ENCODE measurements at regions not wholly inside any gene's neighbourhood (a gene's known extent, or its start where the extent isn't known, plus 50 kb on each side); places are given as distances from the start of the nearest gene placed in this dataset.

DNA sequence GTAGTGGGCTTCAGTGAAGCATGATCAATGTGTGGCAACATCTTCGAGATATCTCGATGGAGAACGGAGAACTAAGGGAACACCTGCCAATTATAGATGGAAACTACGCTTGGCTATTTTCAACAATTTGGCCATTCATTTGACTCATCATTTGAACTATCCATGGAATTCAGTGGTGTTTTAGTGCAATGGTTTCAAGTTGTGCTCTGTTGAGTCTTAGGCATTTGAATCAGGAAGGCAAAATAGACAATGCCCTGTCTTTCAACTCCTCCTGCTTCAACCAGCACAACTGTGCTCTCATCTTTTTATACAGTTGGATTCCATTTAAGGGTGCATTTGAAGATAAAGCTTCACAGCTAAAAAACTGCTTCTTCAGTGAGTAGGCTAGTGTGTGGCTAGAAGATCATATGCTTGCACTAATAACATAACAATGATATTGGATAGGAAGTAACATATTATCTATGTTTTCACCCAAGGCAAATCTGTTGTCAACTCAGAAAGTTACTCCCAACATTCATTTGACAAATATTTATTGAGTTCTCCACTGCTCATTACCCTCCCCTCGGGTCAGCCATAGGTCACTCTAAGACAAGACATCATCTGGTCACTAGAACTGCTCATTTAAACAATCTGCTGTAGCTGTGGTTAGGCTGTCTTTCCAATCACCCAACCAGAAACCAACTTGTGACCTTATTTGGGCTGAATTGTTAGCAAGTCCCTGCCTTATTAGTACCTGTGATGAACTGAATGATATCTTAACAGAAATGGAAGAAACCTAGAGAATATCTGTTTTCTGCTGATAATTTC lies 314.1 kb upstream of the SP4 start:
- Histone ChIP-seq H3K4me3 (no peak overlapping the region), H3K4me2 (ENCODE audit: control insufficient read depth, insufficient read depth) (no peak overlapping the region), H3K27ac (ENCODE audit: control insufficient read depth, insufficient read depth) (no peak overlapping the region), H4K20me1 (ENCODE audit: control insufficient read depth, insufficient read depth) (no peaks in the 10 kb centered on the region), H3K79me2 (ENCODE audit: control insufficient read depth, insufficient read depth, low read length) (no peaks in the 10 kb centered on the region), H3K9me3 (replicated peaks; ENCODE audit: control insufficient read depth, insufficient read depth, low read length) (no peaks in the 10 kb centered on the region), H3K9ac (ENCODE audit: control insufficient read depth, insufficient read depth, low read length) (no peak overlapping the region), H2AFZ (ENCODE audit: control insufficient read depth, low read depth, low read length) (no peak overlapping the region), H3K27me3 (replicated peaks in 1 of 2; ENCODE audit: control insufficient read depth in 2 of 2, insufficient read depth in 2 of 2, low read length in 1 of 2) (no peaks in the 10 kb centered on the region), H3K36me3 (ENCODE audit: control insufficient read depth in 2 of 2, insufficient read depth in 2 of 2, low read length in 1 of 2) (no peaks in the 10 kb centered on the region), H3K4me1 (ENCODE audit: control insufficient read depth, insufficient read depth, low read length) (no peaks in the 10 kb centered on the region)
- ATAC-seq (peak; percentile 77), FAIRE-seq (no peak), DNase-seq (ENCODE audit: low read depth, low spot score) (no peak)
- intact Hi-C loops (cut with micrococcal nuclease; ENCODE audit: unreplicated experiment): no loop called here
- in situ Hi-C loops (cut with MboI): no loop called here
- BruUV-seq (replicated peaks): no TSS peak
- SMC1A ChIA-PET (ENCODE audit: uncharacterized antibody, unreplicated experiment): interaction anchor here (1.0 to 1.3 kb wide), 3 partner anchors 11 to 454 kb away, joined by 3 to 4 read pairs (median 3); no protein-coding TSS in a partner anchor
- POLR2A ChIA-PET: no interaction called here
- TF ChIP-seq NFIC (IDR thresholded peaks at IDR 0.05; ENCODE audit: low read depth, low read length): no peak
- peak; percentile 66; the same call in 1 of the 2 replicates for TF ChIP-seq MTA2 (IDR thresholded peaks at IDR 0.05; ENCODE audit: low read depth)
- TF ChIP-seq SPI1 (IDR thresholded peaks at IDR 0.05; ENCODE audit: borderline replicate concordance, insufficient read depth, low read depth, low read length): no peak
- no peak for TF ChIP-seq ELK1 (IDR thresholded peaks at IDR 0.05; ENCODE audit: low read depth, low read length)
- no peak for TF ChIP-seq TBL1XR1 (IDR thresholded peaks at IDR 0.05; ENCODE audit: low read depth, low read length)
- TF ChIP-seq, protein P1, sequence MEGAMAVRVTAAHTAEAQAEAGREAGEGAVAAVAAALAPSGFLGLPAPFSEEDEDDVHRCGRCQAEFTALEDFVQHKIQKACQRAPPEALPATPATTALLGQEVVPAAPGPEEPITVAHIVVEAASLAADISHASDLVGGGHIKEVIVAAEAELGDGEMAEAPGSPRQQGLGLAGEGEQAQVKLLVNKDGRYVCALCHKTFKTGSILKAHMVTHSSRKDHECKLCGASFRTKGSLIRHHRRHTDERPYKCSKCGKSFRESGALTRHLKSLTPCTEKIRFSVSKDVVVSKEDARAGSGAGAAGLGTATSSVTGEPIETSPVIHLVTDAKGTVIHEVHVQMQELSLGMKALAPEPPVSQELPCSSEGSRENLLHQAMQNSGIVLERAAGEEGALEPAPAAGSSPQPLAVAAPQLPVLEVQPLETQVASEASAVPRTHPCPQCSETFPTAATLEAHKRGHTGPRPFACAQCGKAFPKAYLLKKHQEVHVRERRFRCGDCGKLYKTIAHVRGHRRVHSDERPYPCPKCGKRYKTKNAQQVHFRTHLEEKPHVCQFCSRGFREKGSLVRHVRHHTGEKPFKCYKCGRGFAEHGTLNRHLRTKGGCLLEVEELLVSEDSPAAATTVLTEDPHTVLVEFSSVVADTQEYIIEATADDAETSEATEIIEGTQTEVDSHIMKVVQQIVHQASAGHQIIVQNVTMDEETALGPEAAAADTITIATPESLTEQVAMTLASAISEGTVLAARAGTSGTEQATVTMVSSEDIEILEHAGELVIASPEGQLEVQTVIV (IDR thresholded peaks at IDR 0.05; ENCODE audit: borderline replicate concordance, partially characterized antibody): no peak
- TF ChIP-seq TARDBP (IDR thresholded peaks at IDR 0.05; ENCODE audit: borderline replicate concordance): no peak
- no peak for TF ChIP-seq MTA3 (IDR thresholded peaks at IDR 0.05; ENCODE audit: borderline replicate concordance, low read length)
- TF ChIP-seq USF1 (IDR thresholded peaks at IDR 0.05; ENCODE audit: borderline replicate concordance, extremely low read length, insufficient read depth, low read depth, low read length): no peak
- TF ChIP-seq NR2F1 (conservative IDR thresholded peaks at IDR 0.05): peak; percentile 70; the same call in 1 of the 2 replicates
- no peak for TF ChIP-seq KLF5 (IDR thresholded peaks at IDR 0.05; ENCODE audit: partially characterized antibody)
- TF ChIP-seq SREBF1 (IDR thresholded peaks at IDR 0.05; ENCODE audit: low read length): no peak
- TF ChIP-seq NFYB (IDR thresholded peaks at IDR 0.05; ENCODE audit: insufficient read depth, low read depth, low read length): 0 out of 2 replicates have a peak, but pooled peaks have one; percentile 31
- CTCF ChIA-PET: no interaction called here
- RAD21 ChIA-PET (ENCODE audit: unreplicated experiment): no interaction called here
- WGBS (ENCODE audit: insufficient coverage, insufficient replicate concordance, low lambda C conversion rate, missing lambda C conversion rate): 22% methylated on average over 5 of the region's 5 CpGs
